ENCODE measurements at regions not wholly inside any gene's neighbourhood (a gene's known extent, or its start where the extent isn't known, plus 50 kb on each side); places are given as distances from the start of the nearest gene placed in this dataset.

DNA sequence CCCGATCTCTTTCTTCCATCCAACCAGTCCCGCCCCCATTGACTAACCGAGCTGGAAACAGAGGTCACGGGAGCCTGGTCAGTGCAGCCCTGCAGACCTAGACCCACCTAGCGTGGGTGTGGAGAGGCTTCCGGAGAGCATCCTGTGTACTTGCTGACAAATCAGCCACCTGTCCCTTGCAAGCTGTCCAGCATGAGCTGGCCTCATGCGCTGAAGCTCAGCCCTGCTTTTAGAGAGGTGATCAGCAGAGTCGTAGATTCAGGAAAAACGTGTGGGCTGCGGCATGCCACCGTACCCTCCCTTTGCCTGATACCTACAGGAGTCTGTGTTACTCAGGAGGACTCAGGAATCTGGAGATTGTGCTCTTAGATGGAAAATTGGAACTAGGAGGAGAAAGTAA lies 80.3 kb upstream of the UQCRFS1 start:
- no peak for TF ChIP-seq NFIC (IDR thresholded peaks at IDR 0.05)
- TF ChIP-seq, protein P1, sequence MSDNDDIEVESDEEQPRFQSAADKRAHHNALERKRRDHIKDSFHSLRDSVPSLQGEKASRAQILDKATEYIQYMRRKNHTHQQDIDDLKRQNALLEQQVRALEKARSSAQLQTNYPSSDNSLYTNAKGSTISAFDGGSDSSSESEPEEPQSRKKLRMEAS (IDR thresholded peaks at IDR 0.05) = no peak
- no peak for TF ChIP-seq RAD21 (IDR thresholded peaks at IDR 0.05; ENCODE audit: low read depth)
- no peak for TF ChIP-seq YY1 (IDR thresholded peaks at IDR 0.05; ENCODE audit: low read depth)
- no peak for TF ChIP-seq CEBPB (IDR thresholded peaks at IDR 0.05)
- TF ChIP-seq FOXM1 (IDR thresholded peaks at IDR 0.05; ENCODE audit: borderline replicate concordance, low read depth) = no peak
